ENCODE measurements at regions not wholly inside any gene's neighbourhood (a gene's known extent, or its start where the extent isn't known, plus 50 kb on each side); places are given as distances from the start of the nearest gene placed in this dataset.

GRCh38 chr10:30786906-30787305, 157.4 kb upstream of the LYZL2 start:
- intact Hi-C loops (cut with DNase I): loop anchor here (5.0 kb wide), 1 partner anchor 705 kb away; no protein-coding TSS in a partner anchor
- peak; percentile 54 for DNase-seq
- H3K27ac ChIP-seq: peak overlapping the region in 1 of 4 donors; percentile 92

GRCh38 chr10:30786131-30786530, 156.6 kb upstream of the LYZL2 start:
- peak; percentile 61 for DNase-seq

More at GRCh38 chr10:30786906-30787305, 157.4 kb upstream of the LYZL2 start:
- no peaks in the 10 kb centered on the region for H3K27me3 ChIP-seq
- no peak overlapping the region for H3K4me3 ChIP-seq
- TF ChIP-seq POLR2AphosphoS5 (IDR thresholded peaks at IDR 0.05): no peak
- TF ChIP-seq EP300 (IDR thresholded peaks at IDR 0.05): no peak
- TF ChIP-seq POLR2A (IDR thresholded peaks at IDR 0.05): no peak
- no peak for TF ChIP-seq CTCF (IDR thresholded peaks at IDR 0.05)
- H3K9me3 ChIP-seq: no peaks in the 10 kb centered on the region
- 97% methylated on average over 2 of the region's 2 CpGs for WGBS, 2 donors
- no peaks in the 10 kb centered on the region for H3K36me3 ChIP-seq
- peaks cover 0 to 43% (median 36%) of the 10 kb centered on the region in 4 donors for H3K4me1 ChIP-seq

GRCh38 chr10:30784897-30785605, 155.5 kb upstream of the LYZL2 start:
- intact Hi-C loops (cut with DNase I): loop anchor here (1.0 to 5.0 kb wide), 7 partner anchors 32 to 1022 kb away; no protein-coding TSS in a partner anchor
- Histone ChIP-seq H3K9me3 (no peaks in the 10 kb centered on the region), H3K4me3 (peak overlapping the region; percentile 47 to 74 (median 61)), H3K27me3 (no peaks in the 10 kb centered on the region), H3K27ac (peak overlapping the region; percentile 92 to 99 (median 93)), H3K4me1 (peaks cover 0 to 47% (median 38%) of the 10 kb centered on the region in 4 donors), H3K36me3 (no peaks in the 10 kb centered on the region)
- WGBS, 2 donors: 3 to 4% methylated on average over 63 of the region's 63 CpGs
- peak; percentile 94 for DNase-seq
- TF ChIP-seq EP300 (IDR thresholded peaks at IDR 0.05) (peak in 2 of 4 donors; percentile 41 to 50), POLR2AphosphoS5 (IDR thresholded peaks at IDR 0.05) (peak; percentile 87 to 95 (median 91)), POLR2A (IDR thresholded peaks at IDR 0.05) (peak; percentile 52 to 84), CTCF (IDR thresholded peaks at IDR 0.05) (no peak)

More at GRCh38 chr10:30786131-30786530, 156.6 kb upstream of the LYZL2 start:
- Histone ChIP-seq H3K4me3 (no peak overlapping the region), H3K4me1 (peaks cover 0 to 47% (median 38%) of the 10 kb centered on the region in 4 donors), H3K27me3 (no peaks in the 10 kb centered on the region), H3K27ac (peak overlapping the region; percentile 92 to 99 (median 93)), H3K9me3 (no peaks in the 10 kb centered on the region), H3K36me3 (no peaks in the 10 kb centered on the region)
- intact Hi-C loops (cut with DNase I): loop anchor here (5.0 kb wide), 1 partner anchor 706 kb away; no protein-coding TSS in a partner anchor
- TF ChIP-seq CTCF (IDR thresholded peaks at IDR 0.05) (no peak), POLR2AphosphoS5 (IDR thresholded peaks at IDR 0.05) (no peak), EP300 (IDR thresholded peaks at IDR 0.05) (no peak), POLR2A (IDR thresholded peaks at IDR 0.05) (no peak)

- Histone ChIP-seq H3K4me3 (peak overlapping the region; percentile 47 to 74 (median 61)), H3K9me3 (no peaks in the 10 kb centered on the region), H3K27ac (peak overlapping the region; percentile 92 to 99 (median 93)), H3K4me1 (peaks cover 0 to 47% (median 38%) of the 10 kb centered on the region in 4 donors), H3K36me3 (no peaks in the 10 kb centered on the region), H3K27me3 (no peaks in the 10 kb centered on the region)
- 0 to 2% methylated on average over 5 of the region's 5 CpGs for WGBS, 2 donors
- TF ChIP-seq POLR2A (IDR thresholded peaks at IDR 0.05) (no peak), EP300 (IDR thresholded peaks at IDR 0.05) (peak in 1 of 4 donors; percentile 32), POLR2AphosphoS5 (IDR thresholded peaks at IDR 0.05) (peak in 2 of 4 donors; percentile 37 to 59), CTCF (IDR thresholded peaks at IDR 0.05) (no peak)
- intact Hi-C loops (cut with DNase I): loop anchor here (1.0 to 5.0 kb wide), 6 partner anchors 32 to 1023 kb away; no protein-coding TSS in a partner anchor
- DNase-seq: peak; percentile 44
These were observed 155.0 kb upstream of the LYZL2 start for GRCh38 chr10:30784524-30784896.

Measured in sigmoid colon (tissue), 6 donors.